ENCODE measurements at regions not wholly inside any gene's neighbourhood (a gene's known extent, or its start where the extent isn't known, plus 50 kb on each side); places are given as distances from the start of the nearest gene placed in this dataset.
"Not testable (repeated sequence)": the region's sequence is repeated elsewhere in the genome, so short reads cannot be mapped to it uniquely, and the experiment has no call there.

GRCh38 chr1:195202241-195202640, 1406.0 kb downstream of the KCNT2 start:
- DNase-seq (ENCODE audit: low spot score), result no peak

GRCh38 chr1:195200772-195201171, 1407.5 kb downstream of the KCNT2 start:
- DNase-seq (ENCODE audit: low spot score), result no peak

GRCh38 chr1:195197116-195197515, 1411.1 kb downstream of the KCNT2 start:
- DNase-seq (ENCODE audit: low spot score), result no peak

- DNase-seq (ENCODE audit: low spot score), result no peak
Observed at GRCh38 chr1:195195423-195196057, 1412.7 kb downstream of the KCNT2 start.

- no peak for DNase-seq (ENCODE audit: low spot score)
Observed at GRCh38 chr1:195193134-195193533, 1415.1 kb downstream of the KCNT2 start.

- DNase-seq (ENCODE audit: low spot score), result no peak
Observed at GRCh38 chr1:195188821-195189220, 1419.4 kb downstream of the KCNT2 start.

GRCh38 chr1:195186544-195186943, 1421.7 kb downstream of the KCNT2 start:
- no peak for DNase-seq (ENCODE audit: low spot score)

- DNase-seq (ENCODE audit: low spot score), result no peak
Observed at GRCh38 chr1:195185736-195186135, 1422.5 kb downstream of the KCNT2 start.

GRCh38 chr1:195185321-195185720, 1422.9 kb downstream of the KCNT2 start:
- no peak for DNase-seq (ENCODE audit: low spot score)

GRCh38 chr1:195173753-195174152, 1434.5 kb downstream of the KCNT2 start:
- no peak for DNase-seq (ENCODE audit: low spot score)

GRCh38 chr1:195159795-195160194, 1448.4 kb downstream of the KCNT2 start:
- DNase-seq (ENCODE audit: low spot score), result not testable (repeated sequence)

- no peak for DNase-seq (ENCODE audit: low spot score)
Observed at GRCh38 chr1:195158091-195158490, 1450.1 kb downstream of the KCNT2 start.

- DNase-seq (ENCODE audit: low spot score), result no peak
Observed at GRCh38 chr1:195153107-195153506, 1455.1 kb downstream of the KCNT2 start.

GRCh38 chr1:195150768-195151167, 1457.5 kb downstream of the KCNT2 start:
- DNase-seq (ENCODE audit: low spot score), result no peak

GRCh38 chr1:195141294-195141693, 1466.9 kb downstream of the KCNT2 start:
- DNase-seq (ENCODE audit: low spot score), result no peak

GRCh38 chr1:195130598-195130997, 1477.6 kb downstream of the KCNT2 start:
- no peak for DNase-seq (ENCODE audit: low spot score)

GRCh38 chr1:195122497-195122896, 1485.7 kb downstream of the KCNT2 start:
- DNase-seq (ENCODE audit: low spot score), result no peak

GRCh38 chr1:195113471-195113870, 1494.8 kb downstream of the KCNT2 start:
- DNase-seq (ENCODE audit: low spot score), result no peak

- DNase-seq (ENCODE audit: low spot score), result no peak
Observed at GRCh38 chr1:195105773-195106172, 1502.5 kb downstream of the KCNT2 start.

GRCh38 chr1:195105281-195105680, 1503.0 kb downstream of the KCNT2 start:
- no peak for DNase-seq (ENCODE audit: low spot score)

GRCh38 chr1:195097316-195097715, 1510.9 kb downstream of the KCNT2 start:
- DNase-seq (ENCODE audit: low spot score), result no peak

GRCh38 chr1:195096051-195096521, 1512.2 kb downstream of the KCNT2 start:
- no peak for DNase-seq (ENCODE audit: low spot score)

- DNase-seq (ENCODE audit: low spot score), result no peak
Observed at GRCh38 chr1:195085196-195085595, 1523.0 kb downstream of the KCNT2 start.

GRCh38 chr1:195082183-195082582, 1526.1 kb downstream of the KCNT2 start:
- DNase-seq (ENCODE audit: low spot score), result no peak
